CD4-positive, alpha-beta T cell (primary cell): ENCODE measurements at regions not wholly inside any gene's neighbourhood (a gene's known extent, or its start where the extent isn't known, plus 50 kb on each side); places are given as distances from the start of the nearest gene placed in this dataset.
"Not testable (repeated sequence)": the region's sequence is repeated elsewhere in the genome, so short reads cannot be mapped to it uniquely, and the experiment has no call there.

Source experiments
- ATAC-seq: fragments of 200-7000 bp; cut with Tn5 transposase; one replicate; pipeline ENCODE4 v1.10.0; 2022; ENCODE audit warnings: mild to moderate bottlenecking; ENCODE audit not compliant: poor library complexity
- CTCF ChIA-PET: fragments of 350-600 bp; sonication (Branson Sonifier 250); formaldehyde crosslinking; loops from one replicate; lab custom pipeline; 2021; ENCODE audit warnings: antibody characterized with exemption, inconsistent platforms; lab: Charles Lee
- POLR2A ChIA-PET: fragments of 350-600 bp; sonication (Branson Sonifier 250); formaldehyde crosslinking; loops from one replicate; lab custom pipeline; 2021; ENCODE audit warnings: antibody characterized with exemption, inconsistent platforms; lab: Charles Lee
- DNase-seq, 14 experiments: peaks; one replicate each; pipeline ENCODE4 v3.0.0-alpha.2; 2013 to 2020; ENCODE audit warnings: mixed read lengths in 2 of 14
- H3K27ac ChIP-seq, 2 donors: one replicate each; pipeline versions ENCODE4 v1.5.1 to v1.7.0; 2013; ENCODE audit warnings: low read length in 2 of 2, low read depth in 1 of 2, mild to moderate bottlenecking in 1 of 2
- H3K27me3 ChIP-seq, 2 experiments: 1 replicate in 1 of 2; 2 replicates in 1 of 2; pipeline versions ENCODE4 v1.6.1 to v1.7.0; 2013; ENCODE audit warnings: low read length in 2 of 2, control low read depth in 1 of 2, mild to moderate bottlenecking in 1 of 2, moderate library complexity in 1 of 2; ENCODE audit not compliant: insufficient read depth in 2 of 2, control insufficient read depth in 1 of 2
- H3K36me3 ChIP-seq: one replicate; pipeline ENCODE4 v1.6.1; 2013; ENCODE audit warnings: low read length, control low read depth; ENCODE audit not compliant: insufficient read depth
- H3K4me1 ChIP-seq: one replicate; pipeline ENCODE4 v1.6.1; 2013; ENCODE audit warnings: low read length, control low read depth; ENCODE audit not compliant: insufficient read depth
- H3K4me3 ChIP-seq: one replicate; pipeline ENCODE4 v1.5.1; 2013; ENCODE audit warnings: mild to moderate bottlenecking, low read length, moderate library complexity
- H3K9me3 ChIP-seq, 2 experiments: 1 replicate in 1 of 2; 2 replicates in 1 of 2; pipeline versions ENCODE4 v1.6.1 to v1.7.0; 2013; ENCODE audit warnings: low read length in 2 of 2, mild to moderate bottlenecking in 2 of 2, control low read depth in 1 of 2, moderate library complexity in 1 of 2; ENCODE audit not compliant: control insufficient read depth in 1 of 2, insufficient read depth in 1 of 2
- H3K27ac Mint-ChIP-seq: one replicate; pipeline ENCODE4 v1.8.0; 2020; ENCODE audit warnings: mixed read lengths
- H3K27me3 Mint-ChIP-seq: one replicate; pipeline ENCODE4 v1.8.0; 2021; ENCODE audit warnings: mixed read lengths
- H3K36me3 Mint-ChIP-seq: one replicate; pipeline ENCODE4 v1.8.0; 2021; ENCODE audit warnings: low read depth, mixed read lengths
- H3K4me1 Mint-ChIP-seq: one replicate; pipeline ENCODE4 v1.8.0; 2021; ENCODE audit warnings: low read depth, mixed read lengths
- H3K4me3 Mint-ChIP-seq: one replicate; pipeline ENCODE4 v1.8.0; 2020; ENCODE audit warnings: mild to moderate bottlenecking, mixed read lengths
- H3K9me3 Mint-ChIP-seq: one replicate; pipeline ENCODE4 v1.8.0; 2020; ENCODE audit warnings: mixed read lengths
- intact Hi-C, 2 experiments: fragments of 100-400 bp; cut with DNase I in 1 of 2; cut with micrococcal nuclease in 1 of 2; formaldehyde crosslinking; loops; one replicate each; pipeline versions ENCODE4 v1.15.1 to v1.9.0; 2023 to 2025; cut with DNase I, micrococcal nuclease
- TF ChIP-seq, protein P1 (sequence below): fragments of 200-600 bp; IDR thresholded peaks from one replicate; pipeline ENCODE4 v1.8.0; 2022; ENCODE audit warnings: antibody characterized with exemption, mild to moderate bottlenecking

- no peaks in the 10 kb centered on the region for H3K27me3 ChIP-seq
- H3K36me3 Mint-ChIP-seq, result no peaks in the 10 kb centered on the region
- H3K27me3 Mint-ChIP-seq, result peaks cover 2% of the 10 kb centered on the region
- no peak overlapping the region for H3K27ac Mint-ChIP-seq
- ChIA-PET CTCF (no interaction called here), POLR2A (no interaction called here)
- H3K4me1 ChIP-seq, result no peaks in the 10 kb centered on the region
- no peaks in the 10 kb centered on the region for H3K9me3 Mint-ChIP-seq
- no peak overlapping the region for H3K4me3 Mint-ChIP-seq
- intact Hi-C loops, result no loop called here
- H3K4me3 ChIP-seq, result no peak overlapping the region
- TF ChIP-seq, protein P1, sequence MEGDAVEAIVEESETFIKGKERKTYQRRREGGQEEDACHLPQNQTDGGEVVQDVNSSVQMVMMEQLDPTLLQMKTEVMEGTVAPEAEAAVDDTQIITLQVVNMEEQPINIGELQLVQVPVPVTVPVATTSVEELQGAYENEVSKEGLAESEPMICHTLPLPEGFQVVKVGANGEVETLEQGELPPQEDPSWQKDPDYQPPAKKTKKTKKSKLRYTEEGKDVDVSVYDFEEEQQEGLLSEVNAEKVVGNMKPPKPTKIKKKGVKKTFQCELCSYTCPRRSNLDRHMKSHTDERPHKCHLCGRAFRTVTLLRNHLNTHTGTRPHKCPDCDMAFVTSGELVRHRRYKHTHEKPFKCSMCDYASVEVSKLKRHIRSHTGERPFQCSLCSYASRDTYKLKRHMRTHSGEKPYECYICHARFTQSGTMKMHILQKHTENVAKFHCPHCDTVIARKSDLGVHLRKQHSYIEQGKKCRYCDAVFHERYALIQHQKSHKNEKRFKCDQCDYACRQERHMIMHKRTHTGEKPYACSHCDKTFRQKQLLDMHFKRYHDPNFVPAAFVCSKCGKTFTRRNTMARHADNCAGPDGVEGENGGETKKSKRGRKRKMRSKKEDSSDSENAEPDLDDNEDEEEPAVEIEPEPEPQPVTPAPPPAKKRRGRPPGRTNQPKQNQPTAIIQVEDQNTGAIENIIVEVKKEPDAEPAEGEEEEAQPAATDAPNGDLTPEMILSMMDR, result no peak
- no peaks in the 10 kb centered on the region for H3K36me3 ChIP-seq
- no peak for ATAC-seq
- no peak overlapping the region for H3K27ac ChIP-seq
- no peaks in the 10 kb centered on the region for H3K9me3 ChIP-seq
- H3K4me1 Mint-ChIP-seq, result no peaks in the 10 kb centered on the region
- no peak for DNase-seq
These were observed 366.7 kb downstream of the HHIPL2 start for GRCh38 chr1:222181191-222181590.

DNA sequence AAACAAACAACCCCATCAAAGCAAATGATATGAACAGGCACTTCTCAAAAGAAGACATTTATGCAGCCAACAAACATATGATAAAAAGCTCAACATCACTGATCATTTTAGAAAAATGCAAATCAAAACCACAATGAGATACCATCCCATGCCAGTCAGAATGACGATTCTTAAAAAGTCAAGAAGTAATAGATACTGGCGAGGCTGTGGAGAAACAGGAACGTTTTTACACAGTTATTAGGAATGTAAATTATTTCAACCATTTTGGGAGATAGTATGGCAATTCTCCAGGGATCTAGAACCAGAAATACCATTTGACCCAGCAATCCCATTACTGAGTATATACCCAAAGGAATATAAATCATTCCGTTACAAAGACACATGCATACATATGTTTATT is 370.4 kb downstream of the HHIPL2 start:
- H3K4me1 Mint-ChIP-seq, H3K36me3 Mint-ChIP-seq, H3K4me3 ChIP-seq, H3K9me3 ChIP-seq, DNase-seq, H3K4me1 ChIP-seq, ATAC-seq, CTCF ChIA-PET, intact Hi-C loops, H3K27ac Mint-ChIP-seq, POLR2A ChIA-PET, H3K27me3 Mint-ChIP-seq, H3K4me3 Mint-ChIP-seq, H3K27ac ChIP-seq, H3K27me3 ChIP-seq, H3K36me3 ChIP-seq: not testable (repeated sequence)
- peaks cover 16% of the 10 kb centered on the region for H3K9me3 Mint-ChIP-seq

DNA sequence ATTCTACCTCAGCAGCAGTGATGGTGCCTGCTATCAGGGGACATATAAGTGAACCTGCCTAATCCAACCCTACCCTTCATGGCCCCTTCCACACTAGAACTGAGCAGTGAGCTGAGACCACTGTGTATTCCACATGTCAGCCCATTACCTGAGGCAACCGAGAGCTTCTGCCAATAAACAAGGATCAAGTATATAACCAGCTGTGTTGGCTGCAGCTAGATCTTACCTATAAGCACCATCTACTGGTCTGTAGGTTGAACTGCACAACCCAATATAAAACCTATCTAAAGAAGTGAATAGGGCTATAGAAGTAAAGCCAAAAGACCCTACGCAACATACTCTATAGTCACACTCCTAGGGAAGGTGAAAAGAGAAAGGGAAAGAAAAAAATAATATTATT is 376.9 kb downstream of the HHIPL2 start:
- no peak overlapping the region for H3K4me3 ChIP-seq
- Mint-ChIP-seq H3K4me3 (no peak overlapping the region), H3K9me3 (peaks cover 17% of the 10 kb centered on the region), H3K27ac (no peak overlapping the region), H3K27me3 (peaks cover 4% of the 10 kb centered on the region), H3K4me1 (no peaks in the 10 kb centered on the region), H3K36me3 (peaks cover 5% of the 10 kb centered on the region)
- H3K27ac ChIP-seq, result no peak overlapping the region
- ChIA-PET CTCF (interaction anchor here (0.6 kb wide), 1 partner anchor 562 kb away, joined by 4 read pairs; no protein-coding TSS in a partner anchor), POLR2A (no interaction called here)
- H3K9me3 ChIP-seq, result peaks cover 8 to 17% of the 10 kb centered on the region in 2 experiments
- no peaks in the 10 kb centered on the region for H3K4me1 ChIP-seq
- H3K36me3 ChIP-seq, result no peaks in the 10 kb centered on the region
- TF ChIP-seq, protein P1, result peak; percentile 12
- ATAC-seq, result no peak
- H3K27me3 ChIP-seq, result peaks cover 0 to 4% of the 10 kb centered on the region in 2 experiments
- intact Hi-C loops, result no loop called here
- peak in 3 of 14 experiments; percentile 1 to 14 (median 8) for DNase-seq

- Histone ChIP-seq H3K9me3 (peaks cover 8 to 17% of the 10 kb centered on the region in 2 experiments), H3K27ac (no peak overlapping the region), H3K36me3 (no peaks in the 10 kb centered on the region), H3K4me1 (no peaks in the 10 kb centered on the region), H3K27me3 (no peaks in the 10 kb centered on the region), H3K4me3 (no peak overlapping the region)
- no peak for DNase-seq
- Mint-ChIP-seq H3K9me3 (peaks cover 10% of the 10 kb centered on the region), H3K27me3 (no peaks in the 10 kb centered on the region), H3K4me1 (no peaks in the 10 kb centered on the region), H3K4me3 (no peak overlapping the region), H3K36me3 (no peaks in the 10 kb centered on the region), H3K27ac (no peak overlapping the region)
- ChIA-PET CTCF (no interaction called here), POLR2A (no interaction called here)
- no peak for ATAC-seq
- TF ChIP-seq, protein P1, result no peak
- intact Hi-C loops, result no loop called here
These were observed 379.3 kb downstream of the HHIPL2 start for GRCh38 chr1:222168621-222169020.
